GM20431 (cell line): ENCODE measurements at regions not wholly inside any gene's neighbourhood (a gene's known extent, or its start where the extent isn't known, plus 50 kb on each side); places are given as distances from the start of the nearest gene placed in this dataset.

Experiments
- in situ Hi-C: fragments of 300-500 bp; cut with MseI, MboI; formaldehyde crosslinking; loops from one replicate; pipeline ENCODE4 v1.15.0; 2020; ENCODE audit warnings: low sequenced_read_pairs; ENCODE audit not compliant: unreplicated experiment

GRCh38 chr21:25103500-25104207 is 503.6 kb downstream of the MRPL39 start:
- in situ Hi-C loops: no loop called here

DNA sequence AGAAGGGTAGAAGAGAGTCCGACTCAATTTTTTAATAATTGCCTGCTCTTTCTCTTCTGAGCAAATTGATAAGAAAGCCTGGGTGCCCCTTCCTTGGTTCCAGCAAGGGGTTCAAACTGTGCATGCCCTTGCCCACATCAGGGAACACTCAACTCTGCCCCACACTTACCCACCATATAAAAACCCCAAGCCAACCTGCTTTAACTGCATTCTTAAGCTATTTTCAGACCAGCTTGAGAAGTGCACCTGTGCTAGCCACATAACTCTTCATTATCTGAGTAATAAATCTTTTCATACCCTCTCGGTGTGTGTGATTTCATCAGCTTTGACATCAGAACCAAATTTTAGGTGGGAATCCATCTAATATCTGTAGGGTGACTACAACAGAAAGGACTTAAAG is 509.6 kb downstream of the MRPL39 start:
- in situ Hi-C loops: no loop called here

- in situ Hi-C loops: no loop called here
Measured at GRCh38 chr21:25094695-25095094, 512.6 kb downstream of the MRPL39 start.

- in situ Hi-C loops: no loop called here
Measured at GRCh38 chr21:25092441-25093011, 514.8 kb downstream of the MRPL39 start.

DNA sequence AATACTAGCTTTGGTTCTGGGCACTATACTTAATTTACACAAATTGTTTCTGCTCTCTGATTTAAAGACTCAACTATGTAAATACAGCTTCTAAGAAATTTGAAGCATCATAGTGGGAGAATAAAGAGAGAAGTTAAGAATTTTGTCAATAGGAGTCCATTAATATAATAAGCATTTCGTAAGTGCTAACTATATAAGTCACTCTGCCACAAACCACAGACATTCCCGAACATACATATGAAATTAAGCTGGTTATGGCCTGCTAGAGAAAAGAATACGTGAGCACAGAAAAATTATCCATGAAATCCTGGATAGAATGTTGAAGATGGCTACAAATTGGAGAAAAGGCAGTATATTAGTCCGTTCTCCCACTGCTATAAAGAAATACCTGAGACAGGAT is 526.2 kb downstream of the MRPL39 start:
- in situ Hi-C loops: no loop called here

- in situ Hi-C loops: no loop called here
Measured at GRCh38 chr21:25080661-25081060, 526.6 kb downstream of the MRPL39 start.

DNA sequence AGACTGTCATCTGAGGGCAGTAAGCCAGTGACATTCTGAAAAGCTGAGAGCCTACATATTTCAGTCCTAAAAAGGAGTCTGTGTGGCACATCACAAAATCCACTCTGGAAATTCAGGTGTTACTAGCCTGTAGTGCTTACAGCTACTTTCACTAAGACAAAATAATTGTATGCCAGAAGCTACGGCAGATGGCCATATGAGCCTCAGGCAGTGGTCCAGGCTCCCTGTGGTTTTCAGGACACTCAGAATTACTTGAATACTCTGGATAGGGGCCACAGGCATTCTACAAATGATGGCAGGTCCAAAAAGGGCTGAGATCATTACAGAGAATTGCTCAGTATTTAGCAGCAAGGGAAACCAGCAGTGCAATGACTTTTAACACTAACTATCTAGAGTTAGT is 527.1 kb downstream of the MRPL39 start:
- in situ Hi-C loops: no loop called here

- in situ Hi-C loops: no loop called here
Measured at GRCh38 chr21:25079053-25079452, 528.2 kb downstream of the MRPL39 start.

DNA sequence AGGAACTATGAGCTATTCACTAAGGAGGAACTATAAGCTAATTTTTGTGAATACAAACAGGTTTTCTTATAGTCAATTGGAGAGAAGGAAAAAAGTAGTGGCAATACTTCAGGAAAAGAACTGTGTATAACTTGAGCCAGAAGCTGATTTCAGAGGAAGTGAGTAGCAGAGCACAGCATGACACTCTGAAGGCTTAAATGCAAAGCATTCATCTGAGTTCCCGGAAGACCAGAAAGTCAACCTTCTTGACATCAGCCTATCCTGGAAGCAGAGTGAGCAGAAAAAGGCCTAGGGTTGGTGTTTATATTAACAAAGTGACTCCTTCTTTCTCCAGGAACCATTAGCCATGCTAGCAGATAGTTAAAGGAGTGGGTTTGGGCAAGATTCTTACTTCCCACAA is 545.2 kb downstream of the MRPL39 start:
- in situ Hi-C loops: no loop called here

DNA sequence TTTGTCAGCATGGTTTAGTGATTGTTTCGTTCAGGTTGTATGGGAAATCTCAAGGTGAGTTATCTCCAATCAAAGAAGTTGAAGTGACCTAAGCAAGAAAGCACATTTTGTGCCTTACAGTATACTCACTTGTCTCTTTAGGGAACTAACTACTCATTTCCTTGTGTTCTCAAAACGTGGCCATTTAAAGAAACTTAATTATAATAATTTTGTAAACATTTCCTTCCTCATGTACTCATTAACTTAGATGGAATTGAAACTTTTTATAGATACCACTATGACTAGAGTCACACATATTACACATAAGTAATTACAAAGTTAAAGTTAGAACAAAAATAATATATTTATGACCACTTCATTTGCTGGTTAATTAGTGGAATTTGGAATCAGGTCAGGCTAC is 552.6 kb downstream of the MRPL39 start:
- in situ Hi-C loops: no loop called here

DNA sequence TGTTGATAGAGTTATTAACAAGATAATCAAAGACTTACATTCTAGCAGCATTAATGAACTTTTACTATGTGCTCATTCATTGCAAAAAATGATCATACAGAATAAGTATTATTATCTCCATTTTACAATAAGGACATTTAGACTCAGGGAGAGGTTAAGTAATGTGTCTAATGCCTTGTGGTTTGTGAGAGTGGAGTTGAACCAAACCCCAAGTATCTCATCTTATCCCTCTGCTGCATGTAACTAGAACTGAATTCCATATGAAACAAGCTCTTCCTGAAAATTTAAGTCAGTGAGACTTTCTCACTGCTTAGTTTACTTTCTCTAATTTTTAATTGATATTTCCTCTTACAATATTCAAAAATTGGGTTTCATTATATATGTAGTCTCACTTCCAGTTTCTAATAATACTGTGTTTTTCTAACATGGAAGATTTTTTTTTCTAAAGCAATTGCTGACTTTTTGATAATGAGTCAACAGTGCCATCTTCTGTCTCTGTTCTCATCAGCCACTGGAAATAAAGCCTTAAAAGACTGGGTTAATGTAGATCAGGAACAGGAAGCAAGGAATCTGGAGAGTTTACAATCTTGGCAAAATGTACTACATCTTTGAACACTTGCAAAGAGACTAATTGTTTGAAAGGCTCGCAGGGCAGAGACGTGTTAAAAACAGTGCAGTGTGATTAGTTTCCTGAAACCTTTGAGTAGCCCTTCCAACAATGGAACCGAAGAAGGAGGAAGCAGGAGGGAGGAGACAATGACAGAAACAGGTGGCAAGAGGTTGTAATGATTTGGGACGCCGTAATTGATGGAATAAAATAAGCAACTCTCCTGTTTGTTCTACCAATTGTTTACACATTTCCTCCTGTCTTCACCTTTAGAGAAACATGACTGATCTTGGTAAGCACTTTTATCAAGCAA is 567.6 kb downstream of the MRPL39 start:
- in situ Hi-C loops: loop anchor here (10.0 kb wide), 1 partner anchor 145 kb away; no protein-coding TSS in a partner anchor

DNA sequence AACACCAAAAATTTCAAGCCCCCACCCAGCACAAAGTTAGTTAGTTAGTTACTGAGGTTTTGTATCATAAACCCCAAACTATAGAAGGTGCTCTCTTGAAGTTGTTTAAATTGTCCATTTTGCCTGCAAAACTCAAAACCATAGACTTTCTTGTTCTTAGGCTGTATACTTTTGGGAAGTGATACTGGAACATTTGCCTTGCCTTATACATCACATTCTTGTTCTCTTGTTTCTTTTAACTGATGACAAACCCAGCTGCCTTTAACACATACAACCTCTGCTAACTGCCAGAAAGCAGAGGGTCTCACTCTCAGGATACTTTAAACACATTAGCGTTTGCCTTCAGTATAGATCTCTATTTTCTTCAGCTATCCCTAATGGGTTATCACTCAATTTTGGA is 570.5 kb downstream of the MRPL39 start:
- in situ Hi-C loops: no loop called here

- in situ Hi-C loops: no loop called here
Measured at GRCh38 chr21:25031750-25032149, 575.5 kb downstream of the MRPL39 start.

GRCh38 chr21:25029580-25029979 is 577.7 kb downstream of the MRPL39 start:
- in situ Hi-C loops: no loop called here

GRCh38 chr21:25025596-25025995 is 581.7 kb downstream of the MRPL39 start:
- in situ Hi-C loops: no loop called here

- in situ Hi-C loops: no loop called here
Measured at GRCh38 chr21:25024639-25025038, 582.6 kb downstream of the MRPL39 start.

DNA sequence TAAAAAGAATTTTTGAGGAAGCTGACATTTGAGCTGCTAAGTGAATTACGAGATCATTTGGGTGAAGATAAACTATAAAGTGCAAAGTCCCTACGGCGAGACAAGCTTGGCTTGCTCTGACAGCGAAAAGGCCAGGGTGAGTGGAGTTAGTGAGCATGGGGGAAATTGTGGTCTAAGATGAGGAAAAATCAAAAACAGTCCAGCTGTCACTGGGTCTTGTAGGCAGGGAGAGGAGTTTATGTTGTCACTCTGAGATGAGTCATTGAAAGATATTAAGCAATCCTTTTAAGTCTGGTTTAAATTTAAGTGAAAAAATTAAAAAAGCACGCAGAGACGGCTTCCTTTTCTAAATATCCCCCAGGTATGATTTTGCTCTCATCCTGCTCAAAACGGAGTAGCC is 601.9 kb downstream of the MRPL39 start:
- in situ Hi-C loops: no loop called here

DNA sequence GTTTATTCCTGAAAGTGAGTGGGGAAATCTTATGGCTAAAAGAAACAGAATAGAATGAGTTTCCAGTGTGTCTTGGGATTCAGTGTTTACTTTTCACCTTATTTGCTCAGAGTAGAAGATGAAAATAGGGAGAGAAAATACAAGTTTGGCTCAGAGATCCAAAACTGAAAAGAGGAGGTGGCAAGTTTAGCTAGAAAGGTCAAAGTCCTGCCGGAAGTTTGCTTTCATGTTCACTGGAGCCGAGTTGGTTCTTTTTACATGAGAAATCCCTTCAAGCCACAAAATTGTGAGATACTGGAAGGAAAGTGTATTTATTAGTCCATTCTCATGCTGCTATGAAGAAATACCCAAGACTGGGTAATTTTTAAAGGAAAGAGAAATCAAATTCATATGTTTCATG is 604.6 kb downstream of the MRPL39 start:
- in situ Hi-C loops: no loop called here

GRCh38 chr21:24995216-24995615 is 612.1 kb downstream of the MRPL39 start:
- in situ Hi-C loops: no loop called here

DNA sequence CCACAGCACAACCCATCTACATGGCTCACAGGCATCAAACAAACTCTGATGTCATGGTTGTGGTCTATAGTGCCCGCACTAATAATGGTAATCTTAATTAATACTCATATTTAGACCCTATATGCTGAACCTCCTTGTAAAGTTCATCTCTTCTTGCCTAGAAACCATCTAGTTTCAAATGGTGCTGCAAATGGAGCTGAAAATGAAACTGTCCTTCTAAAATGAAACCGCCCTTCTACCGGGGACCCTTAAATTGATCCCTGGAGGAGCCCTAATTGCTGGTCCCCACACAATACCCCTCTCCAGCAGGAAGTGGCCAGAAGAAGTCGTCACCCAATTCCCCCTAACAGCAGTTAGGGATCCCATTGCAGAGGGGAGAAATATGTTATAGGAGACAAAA is 612.6 kb downstream of the MRPL39 start:
- in situ Hi-C loops: no loop called here

DNA sequence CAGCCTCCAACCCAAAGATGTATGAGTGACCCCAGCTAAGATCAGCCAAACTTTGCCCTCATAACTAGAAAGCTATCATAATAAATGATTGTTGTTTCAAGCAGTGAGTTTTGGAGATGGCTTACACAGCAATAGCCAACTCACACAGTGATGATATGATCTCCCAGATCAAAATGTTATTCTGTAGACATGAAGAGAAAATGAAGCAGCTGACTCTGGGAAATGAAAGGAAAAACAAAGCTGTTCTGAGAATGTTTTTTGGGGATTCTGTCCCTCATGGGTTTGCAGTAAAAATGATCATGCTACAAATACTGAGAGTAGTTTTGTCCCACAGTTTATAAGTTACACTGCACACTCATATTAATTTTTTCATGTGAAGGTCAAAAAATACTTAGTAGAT is 617.8 kb downstream of the MRPL39 start:
- in situ Hi-C loops: no loop called here
